GM23248 (cell line): ENCODE measurements at regions not wholly inside any gene's neighbourhood (a gene's known extent, or its start where the extent isn't known, plus 50 kb on each side); places are given as distances from the start of the nearest gene placed in this dataset.
"Not testable (repeated sequence)": the region's sequence is repeated elsewhere in the genome, so short reads cannot be mapped to it uniquely, and the experiment has no call there.

Experiments
- EZH2 ChIP-seq: fragments of 200-600 bp; sonication (generic); IDR thresholded peaks from 2 replicates; pipeline ENCODE4 v1.6.1; 2018; ENCODE audit warnings: antibody characterized with exemption, mild to moderate bottlenecking; ENCODE audit not compliant: insufficient read depth, poor library complexity, severe bottlenecking
- EZH2phosphoT487 ChIP-seq: fragments of 200-600 bp; sonication (generic); IDR thresholded peaks from 2 replicates; pipeline ENCODE4 v1.6.1; 2018; ENCODE audit warnings: antibody characterized with exemption, moderate library complexity, mild to moderate bottlenecking, low read depth; ENCODE audit not compliant: insufficient read depth

- TF ChIP-seq EZH2, EZH2phosphoT487: not testable (repeated sequence)
Observed at GRCh38 chr3:152692326-152692725, 142.6 kb upstream of the P2RY1 start.
